HG03280 (cell line): ENCODE measurements at regions not wholly inside any gene's neighbourhood (a gene's known extent, or its start where the extent isn't known, plus 50 kb on each side); places are given as distances from the start of the nearest gene placed in this dataset.

Experiments
- ATAC-seq: cut with Tn5 transposase; IDR thresholded peaks from one replicate; pipeline ENCODE4 v1.9.1; 2021; ENCODE audit warnings: mild to moderate bottlenecking, moderate library complexity; ENCODE audit not compliant: unreplicated experiment

DNA sequence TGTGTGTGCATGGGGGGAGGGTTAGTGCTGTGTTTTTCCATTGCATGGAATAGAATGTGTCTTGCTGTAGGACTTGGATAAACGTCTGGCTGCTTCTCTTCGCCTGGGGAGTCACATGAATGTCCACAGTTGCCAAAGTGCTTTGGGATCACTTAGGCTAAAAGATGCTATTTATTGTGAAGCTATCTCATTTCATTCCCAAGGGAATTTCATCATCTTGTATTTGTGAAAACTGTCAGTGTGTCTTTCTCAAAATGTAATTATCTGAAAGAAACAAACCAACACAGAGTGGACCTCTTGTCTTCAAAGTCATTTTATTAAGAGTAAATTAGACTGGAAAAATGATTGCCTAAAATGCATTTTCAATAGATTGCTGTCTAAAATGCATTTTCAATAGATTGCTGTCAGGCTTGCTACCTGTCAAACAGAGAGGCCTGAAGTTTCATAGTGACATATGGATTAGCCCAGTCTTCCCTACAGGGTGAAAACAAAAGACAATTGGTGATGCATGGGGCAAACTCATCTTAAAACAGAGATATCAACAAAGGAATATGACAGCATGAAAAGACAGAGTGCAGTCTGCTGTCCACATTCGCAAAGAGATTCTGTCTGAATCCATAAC, 117.1 kb upstream of the GOLIM4 start:
- ATAC-seq = no peak

DNA sequence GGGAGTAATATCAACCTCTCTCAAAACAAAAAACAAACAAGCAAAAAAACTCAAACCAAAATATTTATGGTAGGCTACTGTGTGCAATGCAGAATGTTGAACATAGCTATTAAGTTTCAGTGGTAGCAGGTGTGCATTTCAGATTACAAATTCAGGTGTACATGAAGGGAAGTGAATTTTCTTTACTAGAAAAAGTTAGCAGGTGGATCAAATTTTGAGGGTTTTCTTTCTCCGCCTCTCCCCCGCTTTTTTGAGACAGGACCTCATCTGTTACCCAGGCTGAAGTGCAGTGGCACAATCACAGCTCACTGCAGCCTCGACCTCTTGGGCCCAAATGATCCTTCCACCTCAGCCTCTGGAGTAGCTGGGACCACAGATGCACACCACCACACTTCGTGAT, 109.7 kb upstream of the GOLIM4 start:
- ATAC-seq = no peak

DNA sequence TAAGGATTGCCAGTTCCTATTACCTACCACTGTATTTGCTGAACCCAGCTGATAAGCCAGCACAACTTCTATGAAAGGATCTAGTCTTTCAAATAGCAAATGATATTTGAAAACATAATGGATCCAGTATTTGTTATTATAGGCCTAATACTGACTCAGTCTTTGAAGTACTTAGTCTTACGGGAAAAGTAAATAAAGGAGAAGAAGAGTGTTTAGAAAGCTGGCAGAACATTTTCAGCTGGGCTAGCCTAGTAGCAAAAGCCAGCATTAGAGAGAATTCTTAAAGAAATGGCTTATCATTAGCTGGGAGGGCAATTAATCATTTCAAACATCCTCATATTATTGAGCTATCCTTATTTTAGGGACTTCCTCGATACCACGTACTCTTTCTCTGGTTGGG, 101.4 kb upstream of the GOLIM4 start:
- no peak for ATAC-seq

DNA sequence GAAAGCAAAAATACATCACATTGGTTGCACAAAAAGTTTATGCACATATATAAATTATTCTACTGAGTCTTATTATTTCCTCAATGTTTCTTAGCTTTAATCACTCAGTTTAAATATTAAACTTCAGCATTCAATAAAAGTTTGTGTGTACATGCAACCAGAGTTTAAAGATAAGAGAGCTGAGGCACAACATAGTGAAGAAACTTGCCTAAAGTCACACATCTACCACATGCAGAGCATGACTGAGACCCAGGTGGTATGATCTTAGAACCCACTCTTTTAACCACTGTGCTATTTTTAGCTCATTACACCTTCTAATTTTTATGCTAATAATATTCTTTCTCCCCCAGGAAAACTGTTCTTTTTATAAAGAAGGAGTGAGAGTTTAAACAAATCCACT, 96.1 kb upstream of the GOLIM4 start:
- ATAC-seq = no peak

DNA sequence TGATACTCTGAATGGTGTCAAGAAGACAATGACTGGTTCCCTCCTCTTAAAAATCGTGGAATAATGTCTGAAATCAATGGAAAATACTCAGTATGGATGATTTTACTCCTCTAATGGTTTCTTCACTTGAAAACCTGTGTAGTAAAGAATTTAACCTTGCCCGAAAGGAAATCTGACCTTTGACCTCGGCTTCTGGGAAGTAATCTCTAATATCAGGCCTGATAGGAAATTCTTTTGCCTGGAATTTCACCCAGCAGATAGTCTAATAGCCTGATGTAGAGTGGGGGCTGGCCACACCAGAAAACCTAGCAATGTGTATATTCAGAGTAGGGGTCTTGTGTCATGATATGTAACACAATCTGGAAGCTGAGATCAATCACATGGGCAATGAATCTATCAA, 91.5 kb upstream of the GOLIM4 start:
- no peak for ATAC-seq

DNA sequence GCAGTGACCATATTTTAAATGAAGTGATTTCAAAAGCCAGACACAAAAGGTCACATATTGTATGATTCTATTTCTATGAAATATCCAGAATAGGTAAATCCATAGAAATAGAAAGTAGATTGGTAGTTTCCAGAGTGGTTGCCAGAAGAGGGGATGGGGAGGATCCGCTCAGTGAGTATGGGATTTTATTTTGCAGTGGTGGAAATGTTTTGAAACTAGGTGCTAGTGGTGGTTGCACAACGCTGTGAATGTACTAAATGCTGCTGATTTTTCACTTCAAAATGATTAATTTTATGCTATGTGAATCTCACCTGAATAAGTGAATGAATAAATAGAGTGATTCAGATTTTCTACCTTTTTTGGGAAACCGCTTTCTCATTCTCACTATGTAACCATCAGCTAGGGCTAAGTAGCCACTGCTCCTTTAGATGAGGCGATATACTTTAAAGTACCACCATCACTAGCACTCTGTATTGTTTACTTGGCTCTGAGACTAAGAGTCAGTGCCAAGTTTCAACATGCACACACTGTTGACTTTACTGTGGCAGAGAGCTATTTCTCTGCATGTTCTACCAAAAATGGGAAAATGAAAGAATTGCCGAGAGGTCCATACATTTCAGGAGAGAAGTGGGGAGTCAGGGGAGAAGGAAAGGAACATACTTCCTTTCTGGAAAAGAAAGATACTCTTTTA, 90.7 kb upstream of the GOLIM4 start:
- ATAC-seq = no peak

DNA sequence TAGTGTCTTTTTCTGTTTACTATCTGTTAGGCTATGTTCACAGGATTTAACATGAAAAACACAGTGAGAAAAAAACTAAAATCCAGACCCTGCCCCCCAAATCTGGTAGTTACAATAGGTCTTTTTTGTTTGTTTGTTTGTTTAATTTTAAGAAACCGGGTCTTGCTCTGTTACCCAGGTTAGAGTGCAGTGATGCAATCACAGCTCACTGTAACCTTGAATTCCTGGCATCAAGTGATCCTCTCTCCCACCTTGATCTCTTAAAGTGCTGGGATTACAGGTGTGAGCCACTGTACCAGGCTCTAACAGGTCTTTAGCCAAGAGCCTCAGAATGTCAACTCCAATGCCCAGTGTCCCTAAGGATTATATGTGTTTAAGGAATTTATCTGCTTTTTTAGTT, 88.0 kb upstream of the GOLIM4 start:
- no peak for ATAC-seq

DNA sequence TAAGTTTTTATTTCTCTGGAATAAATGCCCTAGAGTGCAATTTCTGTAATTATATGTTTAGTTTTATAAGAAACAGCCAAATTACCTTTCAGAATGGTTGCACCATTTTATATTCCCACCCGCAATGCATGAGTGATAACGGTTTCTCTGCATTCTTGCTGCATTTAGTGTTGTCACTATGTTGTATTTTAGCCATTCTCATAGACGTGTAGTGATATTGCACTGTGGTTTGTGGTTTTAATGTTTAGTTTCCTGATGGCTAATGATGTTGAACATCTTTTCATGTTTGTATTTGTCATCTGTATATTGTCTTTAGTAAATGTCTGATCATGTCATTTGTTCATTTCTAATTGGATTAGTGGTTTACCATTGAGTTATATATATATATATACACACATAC, 73.0 kb upstream of the GOLIM4 start:
- no peak for ATAC-seq

DNA sequence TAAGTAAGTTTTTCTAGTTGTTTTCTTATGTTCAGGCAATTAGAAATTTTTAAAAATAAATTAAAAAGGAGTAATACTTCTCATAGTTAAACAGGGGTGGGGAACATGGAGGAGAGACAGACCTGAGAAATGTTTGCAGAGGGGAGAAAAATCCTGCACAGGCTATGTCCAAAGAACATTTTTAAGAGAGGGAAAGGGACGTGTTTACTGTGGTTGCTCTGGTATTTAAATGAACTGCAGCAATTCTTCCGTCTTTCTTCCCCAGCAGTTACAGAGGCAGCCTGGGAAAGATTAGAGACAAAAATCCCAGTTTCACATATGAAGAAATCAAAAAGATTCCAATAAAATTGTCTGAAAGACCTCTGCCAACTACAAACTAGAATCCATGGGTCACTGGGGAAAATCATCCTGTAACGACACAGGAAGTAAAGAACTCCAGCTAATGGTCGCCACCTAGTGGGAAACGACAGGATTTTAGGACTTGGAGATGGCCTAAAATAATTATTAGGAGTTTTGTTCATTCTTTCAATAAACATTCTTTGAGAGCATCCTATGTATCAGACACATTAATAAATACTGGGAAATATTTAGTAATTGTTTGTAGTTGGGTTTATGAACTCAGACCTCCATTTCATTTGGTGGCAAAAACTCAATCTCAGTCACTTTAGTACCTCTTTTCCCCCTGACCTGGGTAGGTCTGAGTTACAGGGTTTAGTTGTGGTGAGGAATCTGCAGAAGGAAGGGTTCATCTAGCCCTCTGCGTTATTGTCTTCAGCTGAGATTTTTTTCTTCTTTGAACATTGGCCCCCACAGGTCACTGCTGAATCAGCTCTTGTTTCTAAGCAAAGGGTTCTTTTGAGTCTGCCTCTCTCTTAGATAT, 69.9 kb upstream of the GOLIM4 start:
- ATAC-seq = peak; percentile 77

DNA sequence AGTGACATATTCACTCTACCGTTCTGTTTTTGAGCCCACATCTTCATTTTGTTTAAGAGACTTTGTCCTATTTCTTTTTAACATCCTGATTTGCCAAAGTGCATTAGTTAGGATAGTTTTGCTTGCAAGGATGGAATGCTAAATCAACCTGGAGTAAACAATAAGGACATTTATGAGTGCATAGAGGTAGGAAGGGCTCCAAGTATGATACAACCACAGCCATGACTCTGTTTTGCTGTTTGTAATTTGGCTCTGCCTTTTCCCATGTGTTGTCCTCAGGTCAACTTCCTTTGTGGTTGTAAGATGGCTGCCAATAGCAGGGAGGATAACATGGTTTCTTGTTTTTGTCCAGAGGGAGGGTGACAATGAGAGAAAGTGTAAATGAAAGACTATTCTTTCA, 66.4 kb upstream of the GOLIM4 start:
- ATAC-seq = no peak

DNA sequence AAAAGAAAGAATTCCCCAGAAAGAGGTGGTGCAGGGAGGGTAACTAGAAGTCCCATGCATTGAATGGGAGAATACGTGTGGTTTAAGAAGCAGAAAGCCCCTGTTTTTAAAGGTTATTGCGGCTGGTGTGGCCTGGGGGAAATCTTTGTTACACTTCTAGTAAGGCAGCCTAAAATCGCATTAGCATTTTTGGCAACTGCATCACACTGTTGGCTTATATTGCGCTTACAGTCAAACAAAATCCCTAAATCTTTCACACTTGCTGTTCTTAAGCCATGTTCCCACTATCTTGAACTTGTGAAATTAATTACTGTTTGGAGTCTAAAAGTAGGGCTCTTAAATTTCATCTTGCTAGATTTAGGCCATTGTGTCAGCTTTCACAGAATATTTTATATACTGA, 66.0 kb upstream of the GOLIM4 start:
- ATAC-seq = no peak

DNA sequence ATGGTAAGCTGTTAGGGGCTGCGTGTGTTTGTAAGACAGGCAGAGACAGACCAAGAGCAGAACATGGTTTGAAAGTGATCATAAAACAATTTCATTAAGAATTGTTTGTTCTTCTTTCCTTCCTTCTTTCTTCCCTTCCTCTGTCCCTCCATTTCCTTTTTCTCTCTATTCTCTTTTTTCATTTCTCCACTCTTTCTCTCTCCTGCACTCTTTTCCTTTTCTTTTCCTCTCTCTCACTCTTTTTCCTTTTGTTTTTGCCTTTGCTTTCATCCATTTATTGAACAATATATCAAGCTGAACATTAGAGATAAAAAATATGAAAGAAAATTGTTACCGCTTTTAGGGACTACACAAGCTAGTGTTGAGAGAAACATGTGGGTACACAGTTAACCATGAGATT, 62.2 kb upstream of the GOLIM4 start:
- ATAC-seq = no peak

DNA sequence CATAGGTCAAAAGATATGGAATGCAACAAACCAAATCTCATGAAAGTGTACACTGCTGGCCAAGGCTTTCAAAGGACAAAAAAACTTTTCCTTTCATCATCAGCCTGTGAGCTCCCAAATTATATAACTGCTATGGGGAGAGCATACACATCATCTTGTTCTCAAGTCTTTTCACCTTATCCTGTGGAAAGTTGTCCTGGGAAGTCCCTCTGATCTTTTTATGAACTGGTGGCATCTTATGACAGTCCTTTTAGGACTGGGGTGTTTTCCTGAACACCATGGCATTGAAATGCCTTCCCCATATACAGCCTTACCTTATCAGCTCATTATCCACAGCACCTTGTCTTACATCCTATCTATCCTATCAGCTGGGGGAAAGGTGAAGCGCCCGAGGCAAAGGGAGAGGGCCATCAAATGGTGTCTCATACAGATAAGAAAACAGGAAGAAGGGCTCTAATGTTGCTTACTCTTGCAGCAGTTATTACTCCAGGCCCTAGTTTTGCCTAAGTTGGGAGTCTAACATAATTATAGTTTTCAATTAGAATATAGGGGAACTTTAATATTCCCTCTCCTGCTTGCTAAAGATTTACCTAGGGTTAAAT, 61.5 kb upstream of the GOLIM4 start:
- no peak for ATAC-seq

DNA sequence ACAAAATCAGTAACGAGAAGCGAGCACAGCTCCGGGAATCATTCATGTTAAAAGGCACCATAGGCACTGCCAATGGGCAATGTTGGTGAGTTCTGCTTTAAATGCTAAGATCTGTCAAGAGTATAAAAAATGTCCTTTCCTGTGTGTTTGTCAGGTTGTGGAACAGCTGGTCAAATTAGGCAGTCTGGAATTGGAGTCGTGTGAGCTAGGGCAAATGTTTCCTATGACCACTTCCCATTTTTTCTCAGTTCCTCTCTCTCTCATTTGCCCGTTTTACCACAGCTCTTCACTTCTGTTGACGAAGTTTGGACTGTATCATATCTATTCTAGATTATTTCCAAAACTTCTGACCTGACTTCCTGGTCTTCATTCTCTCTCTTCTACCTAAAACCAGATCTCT, 60.8 kb upstream of the GOLIM4 start:
- no peak for ATAC-seq

DNA sequence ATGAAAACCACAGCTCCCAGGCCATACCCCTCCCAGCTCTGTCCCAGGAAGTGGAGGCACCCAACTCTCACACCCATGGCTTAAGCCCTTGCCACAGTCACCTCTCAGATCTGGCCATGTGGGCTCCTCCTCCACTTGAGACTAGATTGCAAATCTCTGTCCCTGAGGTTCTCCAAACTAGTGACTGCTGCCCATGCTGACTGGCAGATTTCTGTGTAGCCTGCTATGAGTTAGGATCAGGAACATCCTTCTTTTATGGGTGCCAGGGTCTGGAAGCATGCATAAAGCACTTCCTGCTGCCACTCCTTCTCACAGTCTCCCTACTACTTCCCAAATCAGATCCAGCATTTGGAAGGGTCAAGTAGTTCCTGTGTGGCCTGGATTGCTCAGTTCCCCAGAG, 59.6 kb upstream of the GOLIM4 start:
- no peak for ATAC-seq

DNA sequence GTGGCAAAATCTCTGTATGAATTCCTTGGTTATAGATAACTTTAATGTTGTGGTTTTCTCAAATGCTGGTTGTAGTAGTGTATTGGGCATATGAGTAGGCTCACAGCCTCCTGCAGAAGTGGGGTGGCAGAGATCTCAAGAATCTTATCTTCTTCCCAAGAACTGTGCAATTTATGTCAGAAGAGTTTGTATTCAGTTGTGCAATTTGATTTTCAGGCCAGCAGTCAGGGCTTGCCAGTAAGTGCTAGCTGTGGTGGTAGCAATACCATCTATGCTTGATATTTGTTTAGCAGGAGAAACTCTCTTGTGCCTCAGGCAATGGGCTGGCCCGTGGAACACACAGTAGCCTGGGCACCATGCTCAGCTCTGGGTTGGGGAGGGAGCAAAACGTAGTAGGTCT, 58.4 kb upstream of the GOLIM4 start:
- no peak for ATAC-seq

DNA sequence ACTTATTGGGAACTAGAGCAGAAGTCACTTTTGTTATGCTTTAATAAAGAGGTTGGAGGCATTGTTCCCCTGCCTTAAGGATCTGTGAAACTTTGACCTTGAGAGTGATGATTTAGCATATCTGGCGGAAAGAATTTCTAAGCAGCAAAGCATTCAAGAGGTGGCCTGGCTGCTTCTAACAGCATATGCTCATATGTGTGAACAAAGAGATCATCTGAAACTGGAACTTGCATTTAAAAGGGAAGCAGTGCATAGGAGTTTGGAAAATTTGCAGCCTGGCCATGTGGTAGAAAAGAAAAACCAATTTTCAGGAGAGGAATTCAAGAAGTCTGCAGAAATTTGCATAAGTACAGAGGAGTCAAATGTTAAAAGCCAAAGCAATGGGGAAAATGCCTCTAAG, 56.4 kb upstream of the GOLIM4 start:
- ATAC-seq = no peak
